ENCODE measurements at regions not wholly inside any gene's neighbourhood (a gene's known extent, or its start where the extent isn't known, plus 50 kb on each side); places are given as distances from the start of the nearest gene placed in this dataset.
"Not testable (repeated sequence)": the region's sequence is repeated elsewhere in the genome, so short reads cannot be mapped to it uniquely, and the experiment has no call there.

DNA sequence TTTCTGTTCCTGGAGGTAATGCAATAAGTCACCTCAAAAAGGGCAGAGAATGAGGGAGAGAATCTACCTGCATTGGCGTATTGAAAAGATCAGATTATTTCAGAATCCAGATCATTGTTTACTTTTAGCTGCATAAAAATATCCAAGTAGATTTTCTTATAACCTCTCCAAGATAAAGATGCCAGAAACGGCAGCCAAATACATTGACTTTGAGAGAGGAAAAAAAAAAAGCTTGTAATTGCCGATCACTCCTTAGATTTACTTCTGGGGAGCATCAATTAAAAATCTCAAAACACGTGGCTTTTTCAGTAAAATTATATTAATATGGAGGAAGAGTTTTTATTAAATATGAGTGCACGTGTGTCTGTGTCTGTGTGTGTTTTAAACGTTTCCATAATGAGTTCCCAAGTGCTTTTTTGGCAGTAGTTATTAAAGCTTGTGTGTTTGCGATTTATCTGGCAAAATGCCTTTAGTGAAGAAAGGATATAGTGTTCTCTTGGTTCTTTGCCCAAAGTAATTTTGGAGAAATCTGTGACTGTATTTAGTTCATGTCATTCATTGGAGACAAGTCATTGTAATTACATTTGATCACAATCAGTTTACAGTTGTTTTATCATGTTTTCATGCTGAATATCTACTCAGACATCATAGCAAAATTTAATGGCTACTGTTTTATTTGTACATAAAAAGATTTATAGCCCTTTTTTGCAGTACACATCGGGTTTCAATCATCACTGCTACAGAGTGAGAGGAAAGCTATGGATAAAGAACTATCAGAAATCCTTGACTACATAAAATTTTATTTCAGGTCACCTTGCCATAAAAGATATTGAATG lies 176.1 kb downstream of the TM9SF2 start:
- no peak for DNase-seq (ENCODE audit: extremely low read depth, low read depth)
- TF ChIP-seq, protein P1, sequence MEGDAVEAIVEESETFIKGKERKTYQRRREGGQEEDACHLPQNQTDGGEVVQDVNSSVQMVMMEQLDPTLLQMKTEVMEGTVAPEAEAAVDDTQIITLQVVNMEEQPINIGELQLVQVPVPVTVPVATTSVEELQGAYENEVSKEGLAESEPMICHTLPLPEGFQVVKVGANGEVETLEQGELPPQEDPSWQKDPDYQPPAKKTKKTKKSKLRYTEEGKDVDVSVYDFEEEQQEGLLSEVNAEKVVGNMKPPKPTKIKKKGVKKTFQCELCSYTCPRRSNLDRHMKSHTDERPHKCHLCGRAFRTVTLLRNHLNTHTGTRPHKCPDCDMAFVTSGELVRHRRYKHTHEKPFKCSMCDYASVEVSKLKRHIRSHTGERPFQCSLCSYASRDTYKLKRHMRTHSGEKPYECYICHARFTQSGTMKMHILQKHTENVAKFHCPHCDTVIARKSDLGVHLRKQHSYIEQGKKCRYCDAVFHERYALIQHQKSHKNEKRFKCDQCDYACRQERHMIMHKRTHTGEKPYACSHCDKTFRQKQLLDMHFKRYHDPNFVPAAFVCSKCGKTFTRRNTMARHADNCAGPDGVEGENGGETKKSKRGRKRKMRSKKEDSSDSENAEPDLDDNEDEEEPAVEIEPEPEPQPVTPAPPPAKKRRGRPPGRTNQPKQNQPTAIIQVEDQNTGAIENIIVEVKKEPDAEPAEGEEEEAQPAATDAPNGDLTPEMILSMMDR (IDR thresholded peaks at IDR 0.05; ENCODE audit: low read depth, low read length, missing control alignments), result no peak
- H3K4me3 ChIP-seq (replicated peaks; ENCODE audit: low read depth, low read length), result no peak overlapping the region

DNA sequence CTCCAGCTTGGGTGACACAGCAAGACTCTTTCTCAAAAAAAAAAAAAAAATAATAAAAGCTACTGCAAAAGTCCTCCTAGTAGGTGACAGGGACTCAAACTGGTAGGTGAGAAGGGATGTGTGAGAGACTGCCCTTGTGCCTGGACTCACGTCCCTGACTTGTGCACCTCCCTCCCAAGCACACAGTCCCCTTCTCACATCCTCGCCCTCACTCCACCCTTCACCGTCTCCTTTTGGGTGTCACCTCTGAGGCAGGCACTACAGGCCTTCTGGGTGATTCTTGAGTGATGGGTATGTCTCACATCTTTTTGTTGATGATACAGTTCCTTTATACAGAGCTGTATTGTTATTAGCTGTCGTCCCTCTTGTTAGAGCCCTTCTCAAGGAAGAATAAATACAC lies 170.5 kb downstream of the TM9SF2 start:
- DNase-seq (ENCODE audit: extremely low read depth, low read depth), result no peak
- TF ChIP-seq, protein P1 (IDR thresholded peaks at IDR 0.05; ENCODE audit: low read depth, low read length, missing control alignments), result no peak
- no peak overlapping the region for H3K4me3 ChIP-seq (replicated peaks; ENCODE audit: low read depth, low read length)

DNA sequence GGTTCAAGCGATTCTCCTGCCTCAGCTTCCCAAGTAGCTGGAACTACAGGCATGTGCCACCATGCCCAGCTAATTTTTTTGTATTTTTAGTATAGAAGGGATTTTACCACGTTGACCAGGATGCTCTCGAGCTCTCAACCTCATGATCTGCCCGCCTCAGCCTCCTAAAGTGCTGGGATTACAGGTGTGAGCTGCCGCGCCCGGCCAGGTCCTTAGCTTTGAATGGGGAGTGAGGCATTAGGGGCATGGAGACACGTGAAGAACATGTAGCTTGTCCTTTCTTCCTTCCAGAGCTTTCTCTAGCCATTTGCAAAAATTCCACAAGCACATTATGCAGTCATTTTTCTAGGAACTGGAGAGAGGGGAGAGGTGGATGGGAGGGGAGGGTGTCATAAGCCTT lies 167.8 kb downstream of the TM9SF2 start:
- not testable (repeated sequence) for H3K4me3 ChIP-seq (replicated peaks; ENCODE audit: low read depth, low read length); DNase-seq (ENCODE audit: extremely low read depth, low read depth)

DNA sequence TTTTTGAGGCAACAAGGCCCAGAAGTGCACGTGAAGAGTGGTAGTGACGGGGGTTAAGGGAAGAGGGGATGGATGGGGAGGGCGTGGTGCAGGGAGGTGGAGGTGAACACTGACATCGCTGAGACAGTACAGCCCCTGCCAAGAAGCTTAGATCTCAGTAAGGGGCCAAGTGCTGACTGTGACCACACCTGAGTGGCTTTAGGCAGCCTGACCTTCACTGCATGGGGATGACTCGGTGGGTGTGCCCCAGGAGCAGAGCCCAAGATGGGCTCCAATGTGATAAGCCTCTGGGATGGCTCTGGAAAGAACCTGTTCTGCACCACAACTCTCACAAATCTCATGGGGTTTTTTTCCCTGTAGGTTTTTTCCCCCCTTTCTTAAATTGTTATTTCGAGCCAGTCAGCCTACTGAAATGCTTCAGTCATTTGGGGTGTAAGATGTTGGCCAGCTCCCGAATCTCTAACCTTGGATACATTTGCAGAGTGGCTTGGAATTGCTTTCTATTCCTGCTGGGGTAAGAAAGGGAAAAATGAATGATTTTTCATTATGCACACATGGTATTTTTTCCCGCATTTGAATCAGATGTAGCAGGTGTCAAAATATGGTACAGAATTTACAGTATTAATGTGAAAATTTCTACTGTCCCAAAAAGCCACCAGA lies 165.0 kb downstream of the TM9SF2 start:
- DNase-seq (ENCODE audit: extremely low read depth, low read depth), result no peak
- TF ChIP-seq, protein P1 (IDR thresholded peaks at IDR 0.05; ENCODE audit: low read depth, low read length, missing control alignments), result no peak
- no peak overlapping the region for H3K4me3 ChIP-seq (replicated peaks; ENCODE audit: low read depth, low read length)

DNA sequence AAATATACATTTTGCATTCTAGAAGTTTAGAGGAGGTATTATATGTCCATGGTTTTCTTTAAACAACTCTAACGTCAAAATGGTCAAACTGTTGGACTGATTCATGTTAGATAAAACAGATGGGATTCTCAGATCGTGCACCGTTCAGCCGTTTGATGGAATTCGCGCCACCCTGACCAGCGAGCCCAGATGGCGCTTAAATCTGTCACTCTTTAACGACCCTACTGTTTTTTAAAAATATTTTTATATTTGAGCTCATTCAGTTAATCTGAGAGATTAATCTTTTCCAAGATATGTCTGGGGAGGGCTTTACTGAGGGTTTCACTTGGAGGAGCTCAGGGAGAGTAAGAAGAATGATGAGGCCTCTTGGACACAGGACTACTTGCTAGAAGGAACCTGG lies 164.4 kb downstream of the TM9SF2 start:
- TF ChIP-seq, protein P1 (IDR thresholded peaks at IDR 0.05; ENCODE audit: low read depth, low read length, missing control alignments), result no peak
- no peak for DNase-seq (ENCODE audit: extremely low read depth, low read depth)
- no peak overlapping the region for H3K4me3 ChIP-seq (replicated peaks; ENCODE audit: low read depth, low read length)

DNA sequence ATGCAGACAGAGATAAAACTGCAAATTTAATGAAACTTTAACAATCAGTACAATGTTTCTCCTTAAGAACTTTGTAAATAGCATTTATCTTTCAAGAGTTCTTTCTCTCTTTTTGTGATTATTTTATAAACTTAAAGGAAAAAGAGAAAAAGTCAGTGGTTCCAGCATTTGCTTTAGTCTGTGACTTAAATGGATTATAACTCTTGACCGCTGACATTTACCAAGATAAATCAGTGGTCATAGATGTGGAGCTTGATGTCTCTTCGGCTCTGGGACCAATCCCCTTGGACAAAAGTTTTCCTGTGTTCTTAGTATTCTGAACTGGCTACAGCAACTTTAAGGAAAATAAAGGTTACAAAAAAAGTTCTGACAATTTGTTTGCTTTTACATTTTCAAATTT lies 162.6 kb downstream of the TM9SF2 start:
- H3K4me3 ChIP-seq (replicated peaks; ENCODE audit: low read depth, low read length), result no peak overlapping the region
- TF ChIP-seq, protein P1 (IDR thresholded peaks at IDR 0.05; ENCODE audit: low read depth, low read length, missing control alignments), result no peak
- DNase-seq (ENCODE audit: extremely low read depth, low read depth), result no peak

DNA sequence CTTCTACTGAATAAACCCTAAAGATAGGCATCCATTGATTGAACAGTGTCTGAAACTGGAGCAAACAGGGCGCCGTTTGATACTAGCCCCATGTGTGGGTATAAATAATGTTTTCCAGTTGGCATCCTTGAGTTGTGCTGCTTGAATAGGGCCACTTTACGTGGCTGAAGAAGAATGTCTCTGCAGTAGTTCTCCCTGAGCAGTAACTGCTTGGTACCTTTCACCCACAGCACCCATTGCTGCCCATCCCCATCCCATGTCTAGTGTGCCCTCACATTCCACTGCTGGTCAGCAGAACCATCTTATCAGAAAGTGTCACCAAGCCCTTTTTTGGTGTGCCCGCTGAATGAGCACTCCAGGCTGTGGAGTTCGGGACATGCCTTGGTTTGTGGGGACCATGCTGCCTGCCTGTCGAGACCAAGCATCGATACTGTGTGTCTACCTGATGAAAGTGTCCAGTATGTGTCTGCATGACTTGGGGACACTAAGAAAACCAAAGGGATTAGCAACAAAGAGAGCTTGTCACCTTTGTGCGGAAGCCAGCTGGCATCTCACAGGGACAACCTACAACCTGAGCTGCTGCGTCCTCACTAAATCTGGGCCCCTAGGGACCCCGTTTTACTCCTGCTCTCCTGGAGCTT lies 162.0 kb downstream of the TM9SF2 start:
- TF ChIP-seq, protein P1 (IDR thresholded peaks at IDR 0.05; ENCODE audit: low read depth, low read length, missing control alignments), result no peak

More for the DNA sequence above, 162.0 kb downstream of the TM9SF2 start:
- H3K4me3 ChIP-seq (replicated peaks; ENCODE audit: low read depth, low read length), result no peak overlapping the region
- no peak for DNase-seq (ENCODE audit: extremely low read depth, low read depth)

Data from HFF-Myc (cell line).